ENCODE measurements at regions not wholly inside any gene's neighbourhood (a gene's known extent, or its start where the extent isn't known, plus 50 kb on each side); places are given as distances from the start of the nearest gene placed in this dataset.

DNA sequence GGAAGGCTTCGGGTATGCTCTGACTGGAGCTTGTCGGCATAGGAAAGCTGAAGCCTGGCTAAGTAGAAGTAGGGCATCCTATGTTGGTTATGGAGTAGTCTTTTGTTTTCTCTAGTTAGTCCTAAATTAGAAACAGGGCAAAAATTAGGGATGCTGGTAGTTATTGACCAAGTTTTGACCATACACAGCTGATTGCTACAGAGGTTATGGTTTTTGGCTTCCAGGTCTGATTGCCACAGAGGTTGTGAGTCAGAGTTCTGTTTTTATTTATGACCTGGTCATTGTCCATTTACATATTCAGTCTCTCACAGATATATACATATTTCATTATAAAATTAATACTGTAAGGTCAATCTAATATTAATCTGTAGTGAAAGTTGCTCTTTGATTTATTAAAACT lies 219.2 kb downstream of the FSCB start:
- TF ChIP-seq POLR2A (IDR thresholded peaks at IDR 0.05) (no peak), POLR2AphosphoS5 (IDR thresholded peaks at IDR 0.05) (no peak), EP300 (IDR thresholded peaks at IDR 0.05; ENCODE audit: low read depth) (no peak)
- TF ChIP-seq, protein P1, sequence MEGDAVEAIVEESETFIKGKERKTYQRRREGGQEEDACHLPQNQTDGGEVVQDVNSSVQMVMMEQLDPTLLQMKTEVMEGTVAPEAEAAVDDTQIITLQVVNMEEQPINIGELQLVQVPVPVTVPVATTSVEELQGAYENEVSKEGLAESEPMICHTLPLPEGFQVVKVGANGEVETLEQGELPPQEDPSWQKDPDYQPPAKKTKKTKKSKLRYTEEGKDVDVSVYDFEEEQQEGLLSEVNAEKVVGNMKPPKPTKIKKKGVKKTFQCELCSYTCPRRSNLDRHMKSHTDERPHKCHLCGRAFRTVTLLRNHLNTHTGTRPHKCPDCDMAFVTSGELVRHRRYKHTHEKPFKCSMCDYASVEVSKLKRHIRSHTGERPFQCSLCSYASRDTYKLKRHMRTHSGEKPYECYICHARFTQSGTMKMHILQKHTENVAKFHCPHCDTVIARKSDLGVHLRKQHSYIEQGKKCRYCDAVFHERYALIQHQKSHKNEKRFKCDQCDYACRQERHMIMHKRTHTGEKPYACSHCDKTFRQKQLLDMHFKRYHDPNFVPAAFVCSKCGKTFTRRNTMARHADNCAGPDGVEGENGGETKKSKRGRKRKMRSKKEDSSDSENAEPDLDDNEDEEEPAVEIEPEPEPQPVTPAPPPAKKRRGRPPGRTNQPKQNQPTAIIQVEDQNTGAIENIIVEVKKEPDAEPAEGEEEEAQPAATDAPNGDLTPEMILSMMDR (IDR thresholded peaks at IDR 0.05) = no peak
